HepG2 (cell line): ENCODE measurements at regions not wholly inside any gene's neighbourhood (a gene's known extent, or its start where the extent isn't known, plus 50 kb on each side); places are given as distances from the start of the nearest gene placed in this dataset.

Source experiments
- ATAC-seq: fragments of 200-7000 bp; cut with Tn5 transposase; 3 replicates; pipeline ENCODE4 v1.9.1; 2020; ENCODE audit warnings: mild to moderate bottlenecking, moderate library complexity
- BruUV-seq: library from RNA; stranded (reverse); fragments of 400-500 nt; replicated peaks from 2 replicates; lab custom pipeline; 2021; lab: Mats Ljungman, UMichigan
- CTCF ChIA-PET: fragments of 300-600 bp; formaldehyde crosslinking; extraction: SDS; loops from one replicate; lab custom pipeline; 2021; ENCODE audit warnings: low total read pairs, inconsistent platforms, low intra/inter-chr PET ratio; lab: Yijun Ruan, JAX
- POLR2A ChIA-PET: fragments of 350-600 bp; sonication (Branson Sonifier 250); formaldehyde crosslinking; loops from one replicate; lab custom pipeline; 2020; ENCODE audit warnings: antibody characterized with exemption, inconsistent platforms; lab: Yijun Ruan, JAX
- DNase-seq: peaks from one replicate; pipeline ENCODE4 v3.0.0-alpha.2; 2015; ENCODE audit warnings: low spot score
- FAIRE-seq: peaks from 3 replicates; lab custom pipeline; 2011; peaks lifted over from hg19 to GRCh38; lab: Jason Lieb, UNC
- H2AFZ ChIP-seq: one replicate; pipeline ENCODE4 v1.6.1; 2011; ENCODE audit warnings: low read length, inconsistent platforms
- H3K27ac ChIP-seq: fragments of 300-600 bp; 3 replicates; pipeline ENCODE4 v1.8.0; 2011; ENCODE audit warnings: mixed run types, mild to moderate bottlenecking, mixed read lengths, low read length, inconsistent platforms; ENCODE audit not compliant: insufficient read depth; ENCODE audit errors: extremely low read length
- H3K27me3 ChIP-seq, 2 experiments: fragments of 200-600 bp in 1 of 2; 2 replicates in 1 of 2; 3 replicates in 1 of 2; pipeline versions ENCODE4 v1.6.0 to v1.8.0; 2011; ENCODE audit warnings: low read length in 2 of 2, mild to moderate bottlenecking in 2 of 2, moderate library complexity in 2 of 2, inconsistent platforms in 1 of 2; ENCODE audit not compliant: insufficient read depth in 2 of 2, control insufficient read depth in 1 of 2
- H3K36me3 ChIP-seq, 2 experiments: fragments of 200-600 bp in 1 of 2; replicated peaks in 1 of 2; 2 replicates in 1 of 2; 3 replicates in 1 of 2; pipeline versions ENCODE4 v1.5.1 to v1.8.0; 2011; ENCODE audit warnings: low read length in 2 of 2, inconsistent platforms in 1 of 2; ENCODE audit not compliant: insufficient read depth in 2 of 2, control insufficient read depth in 1 of 2
- H3K4me1 ChIP-seq: 2 replicates; pipeline ENCODE4 v1.5.1; 2012; ENCODE audit warnings: low read length, inconsistent platforms; ENCODE audit not compliant: insufficient read depth
- H3K4me2 ChIP-seq: 2 replicates; pipeline ENCODE4 v1.6.0; 2011; ENCODE audit warnings: low read depth, low read length, inconsistent platforms
- H3K4me3 ChIP-seq, 3 experiments: fragments of 200-600 bp in 1 of 3; sonication (generic), shearing (Covaris generic) in 1 of 3; replicated peaks in 1 of 3; 2 replicates each; pipeline ENCODE4 v1.5.1; 2011 to 2016; ENCODE audit warnings: low read length in 3 of 3, inconsistent platforms in 2 of 3, low read depth in 2 of 3, mild to moderate bottlenecking in 2 of 3, control low read depth in 1 of 3, mixed read lengths in 1 of 3; ENCODE audit not compliant: insufficient read depth in 1 of 3
- H3K79me2 ChIP-seq: one replicate; pipeline ENCODE4 v1.6.1; 2011; ENCODE audit warnings: low read length, inconsistent platforms; ENCODE audit not compliant: insufficient read depth
- H3K9ac ChIP-seq: 2 replicates; pipeline ENCODE4 v1.6.0; 2011; ENCODE audit warnings: mild to moderate bottlenecking, low read depth, low read length, inconsistent platforms; ENCODE audit not compliant: insufficient read depth
- H3K9me3 ChIP-seq: 2 replicates; pipeline ENCODE4 v1.5.1; 2012; ENCODE audit warnings: mild to moderate bottlenecking, low read length
- H4K20me1 ChIP-seq: 2 replicates; pipeline ENCODE4 v1.6.0; 2011; ENCODE audit warnings: inconsistent platforms, mild to moderate bottlenecking, low read length, moderate library complexity; ENCODE audit not compliant: insufficient read depth
- ASH2L ChIP-seq: fragments of 300-600, 200-600 bp; sonication (generic); IDR thresholded peaks from 2 replicates; pipeline ENCODE4 v1.7.0; 2017; ENCODE audit warnings: low read depth, mild to moderate bottlenecking, moderate library complexity, mixed read lengths, low read length; ENCODE audit not compliant: insufficient read length
- EHMT2 ChIP-seq: fragments of 200-600 bp; sonication (generic); IDR thresholded peaks from 2 replicates; pipeline ENCODE4 v1.7.0; 2017; ENCODE audit warnings: antibody characterized with exemption, low read depth, low read length, borderline replicate concordance
- GFI1 ChIP-seq: sonication (generic); formaldehyde crosslinking; IDR thresholded peaks from 2 replicates; pipeline ENCODE4 v1.5.0; 2020; ENCODE audit warnings: missing genetic modification reagents, mild to moderate bottlenecking, borderline replicate concordance
- HMG20A ChIP-seq: IDR thresholded peaks from 2 replicates; pipeline ENCODE4 v1.6.1; 2016; ENCODE audit warnings: borderline replicate concordance
- IKZF1 ChIP-seq: fragments of 450-650 bp; IDR thresholded peaks from 2 replicates; pipeline ENCODE4 v1.7.1; 2016
- MEIS1 ChIP-seq: sonication (generic); formaldehyde crosslinking; IDR thresholded peaks from 2 replicates; pipeline ENCODE4 v1.9.0; 2021; ENCODE audit warnings: mild to moderate bottlenecking, missing genetic modification reagents, moderate library complexity, borderline replicate concordance
- MZF1 ChIP-seq: sonication (generic); formaldehyde crosslinking; IDR thresholded peaks from 2 replicates; pipeline ENCODE4 v1.8.1; 2023; ENCODE audit warnings: mild to moderate bottlenecking, missing genetic modification reagents, borderline replicate concordance
- SAP130 ChIP-seq: IDR thresholded peaks from 2 replicates; pipeline ENCODE4 v1.6.1; 2016; ENCODE audit warnings: low read depth
- SMAD9 ChIP-seq: sonication (generic); formaldehyde crosslinking; IDR thresholded peaks from 2 replicates; pipeline ENCODE4 v1.5.1; 2020; ENCODE audit warnings: mild to moderate bottlenecking, missing genetic modification reagents
- SRF ChIP-seq: IDR thresholded peaks from 2 replicates; pipeline ENCODE4 v1.6.1; 2011; ENCODE audit warnings: mild to moderate bottlenecking, low read depth, low read length, moderate library complexity
- ZFP1 ChIP-seq: IDR thresholded peaks from 2 replicates; pipeline ENCODE4 v1.6.1; 2016
- ZNF124 ChIP-seq: sonication (generic); formaldehyde crosslinking; IDR thresholded peaks from 2 replicates; pipeline ENCODE4 v1.4.0; 2020; ENCODE audit warnings: missing genetic modification reagents
- ZNF264 ChIP-seq: sonication (generic); formaldehyde crosslinking; IDR thresholded peaks from 2 replicates; pipeline ENCODE4 v1.4.0; 2020; ENCODE audit warnings: missing genetic modification reagents
- ZNF883 ChIP-seq: sonication (generic); formaldehyde crosslinking; IDR thresholded peaks from 2 replicates; pipeline ENCODE4 v1.5.1; 2020; ENCODE audit warnings: mild to moderate bottlenecking, missing genetic modification reagents; ENCODE audit errors: not compliant biosample characterization
- ZSCAN12 ChIP-seq: sonication (generic); formaldehyde crosslinking; IDR thresholded peaks from 2 replicates; pipeline ENCODE4 v1.9.0; 2021; ENCODE audit warnings: mild to moderate bottlenecking, missing genetic modification reagents
- ZSCAN29 ChIP-seq: sonication (generic); formaldehyde crosslinking; conservative IDR thresholded peaks from 2 replicates; pipeline ENCODE4 v1.4.0; 2020; ENCODE audit warnings: mild to moderate bottlenecking, missing genetic modification reagents
- WGBS: methylation state at CpG from one replicate; pipeline ENCODE4 v1.1.6; 2017; ENCODE audit warnings: low lambda C conversion rate; 5-methylcytosine and 5-hydroxymethylcytosine counted together
- in situ Hi-C: cut with HindIII; loops from 2 replicates; pipeline ENCODE4 v1.10.0; 2017; ENCODE audit warnings: low pct_unique_long_range_greater_than_20kb; ENCODE audit not compliant: extremely low pct_ligation_motif_present
- intact Hi-C: fragments of 100-400 bp; cut with micrococcal nuclease; formaldehyde crosslinking; loops from one replicate; pipeline ENCODE4 v1.10.0; 2022; ENCODE audit not compliant: unreplicated experiment
- TF ChIP-seq, protein P1 (sequence below): sonication (generic); formaldehyde crosslinking; IDR thresholded peaks from 2 replicates; pipeline ENCODE4 v1.4.0; 2020; ENCODE audit warnings: missing genetic modification reagents
- TF ChIP-seq, protein P2 (sequence below): IDR thresholded peaks from 2 replicates; pipeline ENCODE4 v1.6.1; 2016; ENCODE audit warnings: missing compliant biosample characterization, missing genetic modification reagents, borderline replicate concordance

DNA sequence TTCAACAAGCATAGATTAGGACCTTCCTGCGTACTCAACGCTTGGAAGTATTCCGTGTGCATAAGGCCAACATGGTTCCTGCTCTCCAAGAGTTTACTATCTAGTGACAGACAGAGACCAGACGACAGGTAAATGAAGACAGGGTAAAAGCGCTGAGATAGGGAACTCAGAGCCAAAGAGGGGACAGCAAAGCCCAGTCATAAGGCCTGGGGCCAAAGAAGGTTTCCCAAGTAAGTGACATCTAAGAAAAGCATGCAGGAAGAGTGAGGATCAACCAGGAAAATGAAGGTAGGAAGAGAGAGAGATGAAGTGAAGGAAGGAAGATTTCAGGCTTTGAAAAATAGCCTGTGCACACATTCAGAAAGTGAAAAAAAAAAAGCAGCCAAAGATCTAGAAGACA is 76.9 kb upstream of the CDH20 start:
- H3K4me1 ChIP-seq, result no peaks in the 10 kb centered on the region
- H3K9me3 ChIP-seq, result no peaks in the 10 kb centered on the region
- TF ChIP-seq ZNF883 (CRISPR knock-in tag) (no peak), ZNF124 (CRISPR knock-in tag) (no peak), ZNF264 (CRISPR knock-in tag) (no peak), EHMT2 (no peak)
- intact Hi-C loops, result no loop called here
- H3K27ac ChIP-seq, result no peak overlapping the region
- no peak overlapping the region for H3K4me2 ChIP-seq
- H3K36me3 ChIP-seq, result no peaks in the 10 kb centered on the region
- no peak for ATAC-seq
- H3K79me2 ChIP-seq, result no peaks in the 10 kb centered on the region
- H3K4me3 ChIP-seq, result no peak overlapping the region
- in situ Hi-C loops, result no loop called here
- no peak for FAIRE-seq
- 4% methylated on average over 5 of the region's 5 CpGs for WGBS
- H2AFZ ChIP-seq, result no peak overlapping the region
- H3K27me3 ChIP-seq, result no peaks in the 10 kb centered on the region
- H4K20me1 ChIP-seq, result no peaks in the 10 kb centered on the region
- no TSS peak for BruUV-seq
- no peak for DNase-seq
- POLR2A ChIA-PET, result no interaction called here
- H3K9ac ChIP-seq, result no peak overlapping the region
- CTCF ChIA-PET, result no interaction called here

DNA sequence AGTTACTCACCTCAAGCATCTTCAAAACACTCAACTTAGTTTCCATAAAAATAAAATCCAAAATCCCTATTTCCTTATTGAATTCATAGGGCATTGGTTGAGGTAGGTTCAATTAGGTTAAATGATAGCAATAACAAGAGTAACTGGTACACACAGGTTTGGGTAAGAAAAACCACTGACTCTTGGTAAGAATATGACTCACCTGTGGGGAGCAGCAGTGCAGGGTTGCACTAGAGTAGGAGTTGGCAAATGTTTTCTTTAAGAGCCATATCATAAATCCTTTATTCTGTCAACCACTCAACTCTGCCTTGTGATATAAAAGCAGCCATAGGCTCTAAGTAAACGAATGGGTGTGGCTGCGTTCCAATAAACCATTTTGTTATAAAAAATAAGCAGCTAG is 71.4 kb upstream of the CDH20 start:
- no peaks in the 10 kb centered on the region for H3K79me2 ChIP-seq
- FAIRE-seq (no peak), DNase-seq (no peak), ATAC-seq (no peak)
- 2% methylated on average over 2 of the region's 2 CpGs for WGBS
- no peak overlapping the region for H3K27ac ChIP-seq
- no peaks in the 10 kb centered on the region for H3K36me3 ChIP-seq
- no peaks in the 10 kb centered on the region for H4K20me1 ChIP-seq
- in situ Hi-C loops, result no loop called here
- BruUV-seq, result no TSS peak
- no peak overlapping the region for H3K4me3 ChIP-seq
- ChIA-PET CTCF (no interaction called here), POLR2A (no interaction called here)
- H3K9ac ChIP-seq, result no peak overlapping the region
- intact Hi-C loops, result no loop called here
- H3K4me2 ChIP-seq, result no peak overlapping the region
- H3K4me1 ChIP-seq, result no peaks in the 10 kb centered on the region
- no peaks in the 10 kb centered on the region for H3K27me3 ChIP-seq
- peaks cover 19% of the 10 kb centered on the region for H3K9me3 ChIP-seq
- H2AFZ ChIP-seq, result no peak overlapping the region
- TF ChIP-seq, protein P1, sequence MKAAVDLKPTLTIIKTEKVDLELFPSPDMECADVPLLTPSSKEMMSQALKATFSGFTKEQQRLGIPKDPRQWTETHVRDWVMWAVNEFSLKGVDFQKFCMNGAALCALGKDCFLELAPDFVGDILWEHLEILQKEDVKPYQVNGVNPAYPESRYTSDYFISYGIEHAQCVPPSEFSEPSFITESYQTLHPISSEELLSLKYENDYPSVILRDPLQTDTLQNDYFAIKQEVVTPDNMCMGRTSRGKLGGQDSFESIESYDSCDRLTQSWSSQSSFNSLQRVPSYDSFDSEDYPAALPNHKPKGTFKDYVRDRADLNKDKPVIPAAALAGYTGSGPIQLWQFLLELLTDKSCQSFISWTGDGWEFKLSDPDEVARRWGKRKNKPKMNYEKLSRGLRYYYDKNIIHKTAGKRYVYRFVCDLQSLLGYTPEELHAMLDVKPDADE (CRISPR knock-in tag), result no peak
- TF ChIP-seq ASH2L, result no peak
- TF ChIP-seq GFI1 (CRISPR knock-in tag), result no peak
- no peak for TF ChIP-seq MEIS1 (CRISPR knock-in tag)
- no peak for TF ChIP-seq HMG20A (CRISPR knock-in tag)
- TF ChIP-seq, protein P2, sequence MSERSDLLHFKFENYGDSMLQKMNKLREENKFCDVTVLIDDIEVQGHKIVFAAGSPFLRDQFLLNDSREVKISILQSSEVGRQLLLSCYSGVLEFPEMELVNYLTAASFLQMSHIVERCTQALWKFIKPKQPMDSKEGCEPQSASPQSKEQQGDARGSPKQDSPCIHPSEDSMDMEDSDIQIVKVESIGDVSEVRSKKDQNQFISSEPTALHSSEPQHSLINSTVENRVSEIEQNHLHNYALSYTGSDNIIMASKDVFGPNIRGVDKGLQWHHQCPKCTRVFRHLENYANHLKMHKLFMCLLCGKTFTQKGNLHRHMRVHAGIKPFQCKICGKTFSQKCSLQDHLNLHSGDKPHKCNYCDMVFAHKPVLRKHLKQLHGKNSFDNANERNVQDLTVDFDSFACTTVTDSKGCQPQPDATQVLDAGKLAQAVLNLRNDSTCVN, result no peak
- no peak for TF ChIP-seq MZF1 (CRISPR knock-in tag)
- TF ChIP-seq SRF, result no peak
- TF ChIP-seq ZSCAN12 (CRISPR knock-in tag), result no peak
- TF ChIP-seq ZSCAN29, result no peak
- TF ChIP-seq ZFP1 (CRISPR knock-in tag), result no peak
- no peak for TF ChIP-seq IKZF1
- no peak for TF ChIP-seq SAP130 (CRISPR knock-in tag)
- no peak for TF ChIP-seq SMAD9 (CRISPR knock-in tag)
